HG02885 (cell line): ENCODE measurements at regions not wholly inside any gene's neighbourhood (a gene's known extent, or its start where the extent isn't known, plus 50 kb on each side); places are given as distances from the start of the nearest gene placed in this dataset.

Source experiments
- ATAC-seq: cut with Tn5 transposase; IDR thresholded peaks from one replicate; pipeline ENCODE4 v1.9.1; 2021; ENCODE audit warnings: mild to moderate bottlenecking; ENCODE audit not compliant: unreplicated experiment, poor library complexity

DNA sequence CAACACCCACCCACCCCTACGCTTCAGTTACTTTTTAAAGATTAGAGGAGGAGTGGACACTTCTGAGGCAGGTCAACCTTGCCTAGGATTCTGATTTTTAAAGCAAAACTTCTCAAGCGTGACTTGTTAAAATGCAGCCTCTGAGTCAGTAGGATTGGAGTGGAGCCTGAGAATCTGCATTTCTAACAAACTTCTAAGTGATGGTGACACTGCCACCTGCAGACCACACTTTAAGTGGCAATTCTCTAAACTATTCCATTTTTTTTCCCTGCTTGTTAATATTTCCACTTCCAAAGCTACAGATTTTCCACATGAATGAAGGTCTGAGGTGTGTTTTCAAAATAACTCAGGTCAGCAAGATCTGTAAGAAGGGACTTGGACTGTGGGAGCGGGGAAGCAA lies 171.1 kb upstream of the CCDC150 start:
- ATAC-seq = no peak

- no peak for ATAC-seq
These were observed 165.9 kb upstream of the CCDC150 start for GRCh38 chr2:196473617-196474016.

- no peak for ATAC-seq
These were observed 163.9 kb upstream of the CCDC150 start for GRCh38 chr2:196475611-196476010.

- no peak for ATAC-seq
These were observed 160.9 kb upstream of the CCDC150 start for GRCh38 chr2:196478588-196478987.

- ATAC-seq = no peak
These were observed 160.2 kb upstream of the CCDC150 start for GRCh38 chr2:196479350-196479749.

DNA sequence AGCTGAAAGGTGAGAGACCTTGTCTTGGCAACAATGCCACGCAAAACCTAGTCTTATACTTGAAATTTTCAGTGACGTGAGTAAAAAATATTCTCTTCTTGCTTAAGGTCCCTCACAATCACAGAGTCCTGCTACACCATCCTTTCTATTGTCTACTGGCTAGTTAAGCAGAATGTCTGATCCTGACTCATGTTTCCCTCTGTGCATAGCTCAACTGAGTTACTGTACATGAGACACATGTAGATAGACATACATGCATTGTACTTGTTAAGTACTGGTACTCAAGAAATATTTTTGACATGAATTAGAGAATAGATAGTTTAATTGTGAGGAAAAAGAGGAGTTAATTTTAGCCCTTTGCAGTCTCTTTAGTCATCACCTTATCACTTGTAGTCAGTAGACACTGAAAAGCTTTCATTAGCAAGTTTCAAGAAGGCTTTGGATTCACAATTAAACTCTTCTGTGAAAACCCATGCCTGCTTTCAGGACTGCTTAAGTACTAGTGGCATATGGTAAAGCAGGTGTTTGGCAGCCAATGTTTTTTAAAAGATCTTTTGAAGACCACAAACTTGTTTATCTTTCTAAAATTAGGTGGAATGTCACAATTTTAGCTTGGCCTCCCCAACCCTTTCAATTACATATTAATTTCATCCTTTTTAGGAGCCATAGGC lies 158.7 kb upstream of the CCDC150 start:
- no peak for ATAC-seq

DNA sequence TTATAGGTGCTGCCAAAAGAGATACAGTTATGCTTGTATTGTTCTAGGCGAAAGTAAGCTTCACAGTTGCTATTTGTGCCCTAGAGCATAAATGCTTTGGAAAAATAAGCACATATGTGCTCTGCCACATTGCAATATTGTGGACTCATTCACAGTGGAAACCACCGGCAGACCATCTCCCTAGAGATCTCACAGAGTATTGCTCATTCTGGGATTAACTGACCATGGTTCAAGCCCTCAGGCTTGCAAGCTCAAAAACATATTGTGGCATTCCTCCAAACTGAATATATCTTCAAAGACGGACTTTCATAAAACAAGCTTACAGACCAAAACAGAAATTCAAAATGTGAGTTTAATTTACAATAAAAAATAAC lies 158.2 kb upstream of the CCDC150 start:
- ATAC-seq = no peak

DNA sequence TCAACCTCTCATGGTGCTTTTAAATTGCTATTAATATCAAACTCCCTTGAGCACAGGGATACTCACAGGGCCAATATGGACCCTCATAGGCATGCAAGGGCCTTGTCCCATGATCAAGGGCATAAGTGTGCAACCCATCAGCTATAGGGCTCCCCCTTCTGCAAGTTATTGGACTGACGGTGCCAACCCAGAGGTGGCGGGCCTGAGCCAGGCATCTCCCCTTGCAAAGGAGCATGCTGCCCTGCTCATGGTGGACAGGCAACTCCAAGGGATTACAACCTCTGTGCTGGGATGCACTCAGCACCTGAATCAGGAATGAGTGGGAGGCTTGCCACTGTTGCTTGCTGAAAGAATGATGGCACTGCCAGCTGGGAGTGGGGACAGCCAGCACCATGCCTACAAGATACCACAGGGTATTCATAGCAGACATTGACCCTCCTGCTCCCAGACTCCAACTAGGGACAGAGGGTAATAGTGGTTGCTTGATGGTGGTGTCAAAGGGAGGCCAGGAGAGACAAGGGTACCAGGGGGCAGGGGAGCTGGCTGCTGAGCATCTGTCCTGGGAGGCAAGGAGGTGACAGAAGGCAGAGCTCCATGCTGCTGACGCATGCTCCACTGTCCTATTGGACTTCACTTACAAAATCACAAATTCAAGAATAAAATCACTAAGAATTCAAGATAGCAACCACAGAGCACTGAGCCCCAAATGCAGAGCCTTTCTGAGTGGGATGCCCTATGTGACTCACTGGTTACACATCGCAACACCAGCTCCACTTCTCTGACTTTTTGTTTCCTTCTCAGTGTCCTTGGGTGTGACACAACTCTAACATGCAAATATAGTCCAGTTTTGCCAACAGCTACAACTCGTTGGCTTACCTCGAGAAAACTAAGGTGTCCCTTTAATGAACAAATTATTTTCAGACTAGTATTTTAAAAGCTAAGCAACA lies 157.1 kb upstream of the CCDC150 start:
- peak; percentile 48 for ATAC-seq

DNA sequence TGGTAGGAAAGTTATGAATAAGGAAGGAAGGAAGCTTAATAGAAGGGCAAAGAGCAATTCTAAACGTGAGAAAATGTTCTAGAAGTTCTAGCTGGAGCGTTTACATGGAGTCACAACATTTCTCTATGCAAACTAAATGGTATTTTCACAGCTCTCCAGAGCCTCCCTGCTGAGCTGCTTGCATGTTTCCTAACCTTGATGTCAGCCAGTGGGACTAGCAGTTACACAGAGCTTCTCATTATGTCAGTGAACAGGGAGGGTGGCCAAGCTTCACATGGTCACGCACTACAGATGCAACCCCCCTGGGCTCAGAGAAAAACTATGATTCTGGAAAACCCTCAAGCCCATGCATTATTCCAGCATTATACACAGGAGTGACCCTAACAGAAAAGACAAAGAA lies 153.4 kb upstream of the CCDC150 start:
- no peak for ATAC-seq

DNA sequence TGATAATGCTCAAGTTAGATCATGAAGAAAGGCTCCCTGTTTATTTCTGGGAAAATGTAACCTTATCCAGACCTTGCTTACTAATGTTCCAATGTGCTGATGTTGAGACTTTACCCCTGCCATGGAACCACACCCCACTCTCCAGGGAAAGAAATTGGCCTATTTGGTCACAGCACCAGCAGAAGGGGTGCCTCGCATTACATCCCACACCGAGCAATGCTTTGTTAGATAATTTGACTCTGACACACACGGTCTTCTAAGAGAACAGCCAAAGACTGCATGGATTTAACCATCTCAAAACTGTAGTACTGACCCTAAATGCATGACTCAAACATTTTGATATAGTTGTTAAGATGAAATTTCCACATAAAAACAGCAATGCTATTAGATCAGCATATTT lies 152.1 kb upstream of the CCDC150 start:
- no peak for ATAC-seq

DNA sequence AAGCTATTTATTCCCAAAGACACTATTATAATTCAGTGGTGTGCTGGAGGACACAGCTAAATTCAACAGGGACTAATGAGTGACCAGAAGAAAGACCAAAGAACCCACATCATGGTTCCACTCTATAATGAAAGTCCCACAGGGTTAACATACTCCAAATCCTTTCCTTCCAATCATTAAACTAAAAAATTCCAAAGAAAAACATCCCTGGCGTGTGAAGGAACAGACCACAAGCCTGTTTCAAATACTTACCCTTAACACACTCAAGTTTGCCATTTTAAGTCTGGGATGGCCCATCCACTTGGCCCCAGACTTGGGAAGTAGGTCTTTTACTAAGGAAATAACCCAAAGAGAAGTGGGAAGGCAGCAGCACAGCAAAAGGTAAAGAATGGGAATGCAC lies 150.1 kb upstream of the CCDC150 start:
- no peak for ATAC-seq

DNA sequence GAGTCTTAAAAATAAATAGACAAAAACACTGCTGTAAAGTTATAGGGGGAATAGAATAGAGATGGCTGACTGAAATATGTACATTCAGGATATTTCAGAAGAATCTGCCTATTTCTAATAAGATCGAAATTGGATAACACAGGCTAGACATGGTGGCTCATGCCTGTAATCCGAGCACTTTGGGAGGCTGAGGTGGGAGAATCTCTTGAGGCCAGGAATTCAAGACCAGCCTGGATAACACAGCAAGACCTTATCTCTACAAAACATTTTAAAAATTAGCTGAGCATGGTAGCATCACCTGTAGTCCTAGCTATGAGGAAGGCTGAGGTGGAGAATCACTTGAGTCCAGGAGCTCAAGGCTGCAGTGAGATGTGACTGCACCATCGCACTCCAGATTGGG lies 146.6 kb upstream of the CCDC150 start:
- ATAC-seq = no peak

DNA sequence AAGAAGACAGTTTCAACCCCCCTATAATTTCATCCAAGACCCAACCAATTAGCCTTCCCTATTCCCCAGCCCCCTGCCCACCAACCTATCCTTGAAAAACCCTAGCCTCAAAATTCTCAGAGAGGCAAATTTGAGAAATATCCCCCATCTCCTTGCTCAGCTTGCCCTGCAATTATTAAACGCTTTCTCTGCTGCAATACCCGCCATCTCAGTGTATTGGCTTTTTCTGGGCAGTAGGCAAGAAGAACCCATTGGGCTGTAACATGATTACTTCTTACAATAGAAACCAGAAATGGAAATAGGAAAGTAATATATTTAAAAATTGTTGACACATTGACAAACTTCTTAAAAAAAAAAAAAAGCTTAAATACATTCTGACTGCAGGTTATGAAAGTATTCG lies 140.6 kb upstream of the CCDC150 start:
- no peak for ATAC-seq

- ATAC-seq = no peak
These were observed 139.8 kb upstream of the CCDC150 start for GRCh38 chr2:196499686-196500085.

DNA sequence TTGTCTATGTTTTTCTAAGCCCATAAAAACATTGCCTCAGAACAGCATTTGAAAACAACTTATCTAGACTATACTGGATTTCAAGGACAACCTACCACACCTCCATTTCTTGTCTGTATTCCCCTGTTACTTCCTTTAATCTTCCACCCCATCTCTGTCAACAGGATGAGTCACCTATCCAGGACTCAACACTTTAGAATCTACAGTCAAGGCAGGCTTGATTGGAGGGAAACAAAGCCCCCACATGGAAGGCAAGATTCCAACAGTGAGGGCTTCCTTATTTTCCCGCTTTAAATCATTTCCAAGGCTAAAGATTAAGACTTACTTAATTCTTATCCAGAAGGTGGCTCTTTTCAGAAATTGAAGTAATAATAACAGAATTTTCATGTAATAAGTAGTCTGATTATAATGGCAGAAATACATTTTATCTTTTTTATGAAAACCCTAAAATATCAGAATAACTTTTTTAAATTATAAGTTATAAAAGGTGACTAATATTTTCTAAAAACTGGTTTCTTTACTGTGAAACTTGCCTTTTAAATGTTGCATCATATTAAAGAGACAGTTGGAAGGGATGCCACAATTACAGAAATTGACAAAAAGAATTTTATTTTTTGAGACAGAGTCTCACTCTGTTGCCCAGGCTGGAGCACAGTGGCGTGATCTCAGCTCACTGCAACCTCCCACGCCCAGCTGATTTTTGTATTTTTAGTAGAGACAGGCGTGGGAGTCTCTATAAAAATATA lies 138.7 kb upstream of the CCDC150 start:
- no peak for ATAC-seq

DNA sequence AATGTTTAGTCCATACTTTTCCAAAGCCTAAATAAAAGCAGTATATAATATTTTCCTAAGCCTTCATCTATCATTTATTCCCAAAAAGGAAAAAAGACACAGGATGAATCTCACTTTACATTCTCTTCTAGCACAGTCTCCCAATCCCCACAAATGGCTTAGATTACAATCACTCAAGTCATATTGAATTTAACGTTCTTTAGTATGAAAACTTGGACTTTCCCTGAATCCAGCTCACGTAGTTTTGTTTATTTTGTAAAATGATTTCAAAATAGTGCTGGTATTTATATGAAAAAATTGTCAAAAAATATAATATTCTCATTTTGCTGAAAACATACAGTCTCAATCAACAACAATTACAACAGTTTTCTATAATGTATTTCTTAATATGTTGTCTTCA lies 137.7 kb upstream of the CCDC150 start:
- ATAC-seq = no peak

DNA sequence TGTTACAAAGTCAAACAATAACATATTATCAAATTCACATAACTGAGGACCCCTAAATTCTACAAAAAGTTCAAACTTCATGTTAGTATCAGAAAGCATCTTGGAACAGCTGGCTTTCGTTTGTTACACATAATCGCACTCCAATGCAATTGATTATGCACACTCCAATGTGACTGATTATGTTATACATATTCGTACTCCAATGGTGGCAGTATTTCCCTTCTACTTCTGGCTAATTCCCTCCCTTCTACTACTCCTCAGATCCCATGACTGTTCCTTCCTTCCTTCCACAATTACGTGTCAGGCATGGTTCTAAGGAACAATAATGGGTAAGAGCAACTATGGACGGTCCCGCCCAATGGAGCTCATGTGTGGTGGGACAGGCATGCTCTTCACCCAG lies 137.1 kb upstream of the CCDC150 start:
- no peak for ATAC-seq

DNA sequence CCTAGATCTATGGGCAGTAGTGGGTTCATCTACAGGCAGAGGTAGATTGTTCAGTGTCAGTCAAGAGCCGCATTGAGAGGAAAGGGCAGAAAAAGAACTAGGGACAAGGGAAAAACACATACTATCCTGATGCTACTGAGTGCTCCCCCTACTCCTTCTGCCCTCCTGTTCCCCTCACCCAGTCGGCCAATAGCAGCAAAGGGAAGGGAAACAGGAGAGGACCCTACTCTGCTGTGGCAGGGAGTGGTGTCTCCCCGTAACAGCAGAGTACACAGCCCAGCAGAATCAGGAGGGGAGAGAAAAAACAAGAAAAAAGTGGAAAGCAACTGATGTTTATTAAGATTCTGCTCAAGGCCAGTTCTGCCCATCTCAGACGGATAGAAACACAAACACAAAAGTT lies 136.1 kb upstream of the CCDC150 start:
- ATAC-seq = no peak

DNA sequence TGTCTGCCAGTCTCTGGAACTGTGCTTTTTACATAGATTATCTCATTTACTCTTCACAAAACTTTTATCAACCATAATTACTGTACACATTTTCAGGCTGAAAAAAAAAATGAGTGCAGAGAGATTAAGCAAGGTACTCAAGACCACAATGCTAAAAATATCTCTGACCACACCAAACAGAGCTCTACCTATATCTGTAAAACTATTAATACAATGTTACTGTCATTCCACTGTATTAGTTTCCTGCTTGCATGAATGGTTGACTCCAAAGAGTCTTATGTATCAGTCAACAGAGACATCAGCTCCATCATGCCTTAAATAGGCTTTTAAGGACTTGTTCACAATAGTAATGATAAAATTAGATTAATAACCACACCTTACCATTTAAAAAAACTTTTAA lies 134.7 kb upstream of the CCDC150 start:
- peak; percentile 92 for ATAC-seq

DNA sequence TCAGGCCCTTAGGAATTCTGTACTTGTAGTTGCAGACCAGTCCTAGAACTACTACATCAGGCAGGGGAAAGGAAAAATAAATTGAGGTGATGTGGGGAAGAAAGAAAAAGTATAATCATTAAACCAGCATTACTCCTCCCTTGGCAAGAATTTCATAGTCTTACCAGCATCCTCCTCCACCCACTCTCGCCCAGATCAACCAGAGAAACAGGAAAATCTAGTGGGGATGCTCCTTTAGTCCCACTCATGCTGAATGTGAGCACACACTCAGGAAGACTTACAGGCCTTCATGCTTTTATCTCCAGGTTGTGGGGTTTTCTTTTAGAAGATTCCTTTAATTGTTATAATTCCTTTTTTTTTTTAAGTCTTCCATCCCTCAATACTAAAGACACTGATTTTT lies 129.3 kb upstream of the CCDC150 start:
- no peak for ATAC-seq
